Activated CD4-positive, alpha-beta memory T cell treated with anti-CD3 and anti-CD28 coated beads, Interleukin-2, amount 10 ng/mL, durations not matched to agents 7 days and 5 days (primary cell): ENCODE measurements at regions not wholly inside any gene's neighbourhood (a gene's known extent, or its start where the extent isn't known, plus 50 kb on each side); places are given as distances from the start of the nearest gene placed in this dataset.
"Not testable (repeated sequence)": the region's sequence is repeated elsewhere in the genome, so short reads cannot be mapped to it uniquely, and the experiment has no call there.

Source experiments
- CTCF ChIA-PET: fragments of 350-600 bp; sonication (Branson Sonifier 250); formaldehyde crosslinking; loops from one replicate; lab custom pipeline; 2021; ENCODE audit warnings: antibody characterized with exemption, inconsistent platforms; lab: Charles Lee
- POLR2A ChIA-PET: fragments of 350-600 bp; sonication (Branson Sonifier 250); formaldehyde crosslinking; loops from one replicate; lab custom pipeline; 2021; ENCODE audit warnings: antibody characterized with exemption; lab: Charles Lee
- DNase-seq: peaks from one replicate; pipeline ENCODE4 v3.0.0-alpha.2; 2020
- H3K27ac Mint-ChIP-seq: one replicate; pipeline ENCODE4 v1.8.0; 2021; ENCODE audit warnings: mild to moderate bottlenecking, mixed read lengths
- H3K27me3 Mint-ChIP-seq: one replicate; pipeline ENCODE4 v1.8.0; 2021; ENCODE audit warnings: mixed read lengths
- H3K36me3 Mint-ChIP-seq: one replicate; pipeline ENCODE4 v1.8.0; 2021; ENCODE audit warnings: low read depth, mixed read lengths
- H3K4me1 Mint-ChIP-seq: one replicate; pipeline ENCODE4 v1.8.0; 2021; ENCODE audit warnings: mixed read lengths
- H3K4me3 Mint-ChIP-seq: one replicate; pipeline ENCODE4 v1.8.0; 2021; ENCODE audit warnings: mild to moderate bottlenecking, mixed read lengths
- H3K9me3 Mint-ChIP-seq: one replicate; pipeline ENCODE4 v1.8.0; 2021; ENCODE audit warnings: mixed read lengths

DNA sequence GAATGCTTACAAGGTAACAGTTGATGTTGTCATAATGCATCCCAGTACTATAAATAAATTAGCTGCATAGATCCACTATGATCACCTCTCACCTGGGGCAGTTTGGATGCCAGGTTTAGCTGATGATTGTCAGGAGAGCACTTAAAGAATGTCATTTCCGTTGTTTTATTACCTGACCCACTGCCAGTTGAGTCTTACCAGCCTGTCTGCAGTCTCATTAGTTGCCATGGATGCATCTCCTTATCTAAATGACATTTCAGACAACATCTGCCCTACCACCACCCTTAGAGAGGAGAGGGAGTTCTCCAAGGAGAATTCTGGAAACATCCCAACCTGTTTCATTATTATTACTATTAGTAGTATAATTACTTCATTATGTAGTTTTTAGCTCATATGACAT lies 339.1 kb upstream of the API5 start:
- H3K4me1 Mint-ChIP-seq = no peaks in the 10 kb centered on the region
- no peak for DNase-seq
- ChIA-PET POLR2A (no interaction called here), CTCF (no interaction called here)
- H3K27ac Mint-ChIP-seq = no peak overlapping the region
- H3K9me3 Mint-ChIP-seq = peaks cover 3% of the 10 kb centered on the region
- no peak overlapping the region for H3K4me3 Mint-ChIP-seq
- H3K36me3 Mint-ChIP-seq = no peaks in the 10 kb centered on the region
- H3K27me3 Mint-ChIP-seq = no peaks in the 10 kb centered on the region

DNA sequence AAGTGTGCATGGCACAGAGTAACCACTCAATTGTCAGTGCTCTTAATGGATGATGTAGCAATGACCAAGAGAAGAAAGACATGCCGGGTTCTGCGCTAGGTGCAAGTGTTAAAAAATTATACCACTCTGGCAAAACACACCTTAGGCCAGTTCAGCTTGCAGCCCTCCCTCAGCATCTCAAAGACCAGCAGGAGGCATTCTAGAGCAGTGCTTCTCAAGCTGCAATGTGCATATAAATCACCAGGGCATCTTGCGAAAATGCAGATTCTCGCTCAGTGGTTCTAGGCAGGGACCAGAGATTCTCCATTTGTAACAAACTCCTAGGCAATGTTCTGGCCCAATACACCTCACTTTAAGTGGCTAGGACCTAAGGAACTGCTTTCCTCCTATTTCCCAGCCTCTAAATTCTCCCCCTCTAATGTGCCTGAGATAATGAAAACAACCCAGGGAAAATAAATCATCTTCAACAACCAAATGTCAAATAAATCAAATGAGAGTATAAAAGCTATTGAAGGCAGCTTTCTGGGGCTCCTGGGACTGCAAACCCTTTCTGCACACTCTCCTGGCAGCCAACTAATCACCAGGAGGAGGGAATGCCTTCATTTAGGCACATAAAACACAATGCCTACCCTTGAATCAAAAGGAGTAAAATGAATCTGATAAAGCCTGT lies 337.2 kb upstream of the API5 start:
- CTCF ChIA-PET = no interaction called here
- no peak overlapping the region for H3K27ac Mint-ChIP-seq
- no peaks in the 10 kb centered on the region for H3K4me1 Mint-ChIP-seq
- no peak for DNase-seq
- H3K27me3 Mint-ChIP-seq = no peaks in the 10 kb centered on the region
- peaks cover 3% of the 10 kb centered on the region for H3K9me3 Mint-ChIP-seq
- H3K36me3 Mint-ChIP-seq = no peaks in the 10 kb centered on the region
- POLR2A ChIA-PET = no interaction called here
- H3K4me3 Mint-ChIP-seq = no peak overlapping the region

DNA sequence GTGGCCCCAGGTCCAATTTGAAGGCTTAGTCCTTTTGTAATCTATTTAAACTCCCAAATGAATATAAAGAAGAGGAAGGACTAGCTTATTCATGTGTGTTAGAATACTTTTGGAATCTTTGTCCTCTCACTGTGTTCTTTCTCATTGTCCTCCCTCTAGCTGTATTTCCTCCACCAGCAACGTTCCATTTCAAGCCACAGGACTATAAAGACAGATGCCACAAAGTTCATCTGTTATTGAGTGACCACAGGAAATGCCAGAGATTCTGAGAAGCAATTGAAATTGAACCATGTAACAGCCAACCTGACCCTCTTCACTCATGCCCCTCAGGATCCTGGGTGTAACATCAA lies 336.6 kb upstream of the API5 start:
- H3K36me3 Mint-ChIP-seq = no peaks in the 10 kb centered on the region
- CTCF ChIA-PET = no interaction called here
- DNase-seq = no peak

DNA sequence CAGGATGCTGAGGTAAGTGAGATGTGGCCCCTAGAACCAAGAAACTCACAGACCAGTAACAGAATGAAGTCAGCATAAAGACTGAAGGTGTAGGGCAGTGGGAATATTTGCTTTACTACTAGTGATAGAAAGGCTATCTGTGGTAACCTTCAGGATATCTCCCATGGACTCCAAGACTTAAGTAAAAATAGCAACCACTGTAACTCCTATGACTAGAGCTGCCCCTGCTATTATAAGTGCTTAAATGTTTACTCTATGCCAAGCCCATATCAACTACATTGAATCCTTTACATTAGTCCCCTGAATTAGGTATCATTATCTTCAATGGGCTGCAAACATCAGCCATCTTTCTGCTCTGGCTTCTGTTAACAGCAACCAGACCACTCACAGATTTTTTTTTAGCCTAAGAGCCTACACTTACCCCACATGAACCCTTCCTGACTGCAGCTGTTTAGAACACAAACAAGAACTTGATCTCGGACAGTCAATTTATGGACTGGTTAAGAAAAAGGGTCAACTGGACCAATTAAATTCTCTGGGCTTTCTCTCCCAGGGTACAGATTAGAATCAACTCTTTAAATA lies 335.1 kb upstream of the API5 start:
- Mint-ChIP-seq H3K27me3 (no peaks in the 10 kb centered on the region), H3K4me1 (no peaks in the 10 kb centered on the region), H3K27ac (no peak overlapping the region), H3K9me3 (peaks cover 3% of the 10 kb centered on the region), H3K36me3 (no peaks in the 10 kb centered on the region), H3K4me3 (no peak overlapping the region)
- ChIA-PET POLR2A (no interaction called here), CTCF (no interaction called here)
- DNase-seq = no peak

More for the DNA sequence above, 336.6 kb upstream of the API5 start:
- H3K27me3 Mint-ChIP-seq = no peaks in the 10 kb centered on the region
- POLR2A ChIA-PET = no interaction called here
- H3K4me1 Mint-ChIP-seq = no peaks in the 10 kb centered on the region
- no peak overlapping the region for H3K4me3 Mint-ChIP-seq
- no peak overlapping the region for H3K27ac Mint-ChIP-seq
- H3K9me3 Mint-ChIP-seq = peaks cover 3% of the 10 kb centered on the region

DNA sequence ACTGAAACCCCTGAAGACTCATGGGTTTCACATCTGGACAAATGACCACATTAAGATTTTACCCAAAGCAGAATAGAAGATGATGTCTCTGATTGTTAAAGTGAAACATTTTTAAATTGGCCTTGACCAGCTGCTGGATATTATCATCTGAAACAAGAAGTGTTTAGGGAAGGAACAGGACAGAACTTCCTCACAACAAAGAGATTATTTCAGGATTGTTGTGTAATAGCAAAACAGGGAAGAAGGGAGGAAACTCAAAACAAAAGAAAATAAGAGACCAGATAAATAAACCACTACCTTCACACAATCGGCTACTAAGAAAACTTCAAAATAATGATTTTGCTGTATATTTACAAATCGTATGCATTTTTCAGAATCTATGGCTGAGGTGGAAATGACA lies 319.2 kb upstream of the API5 start:
- Mint-ChIP-seq H3K36me3 (no peaks in the 10 kb centered on the region), H3K27ac (no peak overlapping the region)
- CTCF ChIA-PET = no interaction called here

DNA sequence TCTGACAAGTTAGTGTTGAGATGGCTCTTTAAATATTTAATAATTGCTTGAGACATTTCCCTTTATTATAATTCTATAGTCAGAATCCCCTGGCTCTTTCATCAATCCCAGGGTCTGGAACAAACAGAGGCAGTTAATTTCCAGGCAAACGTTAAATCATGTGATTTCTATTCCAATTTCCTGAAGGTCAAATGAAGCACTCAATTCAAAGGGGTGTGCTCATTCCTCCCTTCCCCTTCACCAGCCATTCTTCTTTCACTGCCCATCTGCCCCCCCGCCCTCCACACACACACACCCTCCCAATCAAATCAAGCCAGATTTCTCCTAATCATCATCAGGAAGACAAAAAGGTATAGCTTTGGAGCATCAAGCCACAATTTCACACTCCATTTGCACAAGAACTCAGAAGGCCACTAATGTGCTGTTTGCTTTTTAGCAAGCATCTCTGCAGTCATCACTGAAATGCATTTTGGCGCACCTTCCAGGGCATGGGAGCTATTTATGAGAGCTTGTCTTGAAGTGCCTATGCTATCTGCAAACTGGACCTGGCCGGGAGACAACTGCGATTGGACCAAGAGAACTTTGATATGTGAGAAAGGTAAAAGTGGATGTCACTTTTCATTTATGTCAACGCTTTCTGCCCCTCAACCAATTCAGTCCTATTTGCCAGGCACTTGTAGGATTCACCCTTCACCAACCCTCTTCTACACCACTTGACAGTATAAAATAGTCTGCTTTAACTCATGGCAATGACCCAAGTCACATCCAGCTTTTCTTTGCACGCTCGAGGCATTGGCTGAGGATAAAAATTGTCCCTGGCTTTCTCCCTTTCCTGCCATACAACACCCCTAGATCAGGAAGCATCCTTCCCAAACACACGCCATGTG lies 315.1 kb upstream of the API5 start:
- H3K4me1 Mint-ChIP-seq = no peaks in the 10 kb centered on the region
- H3K27ac Mint-ChIP-seq = no peak overlapping the region
- no peak overlapping the region for H3K4me3 Mint-ChIP-seq
- peaks cover 4% of the 10 kb centered on the region for H3K9me3 Mint-ChIP-seq
- no peaks in the 10 kb centered on the region for H3K27me3 Mint-ChIP-seq
- ChIA-PET CTCF (no interaction called here), POLR2A (no interaction called here)
- no peaks in the 10 kb centered on the region for H3K36me3 Mint-ChIP-seq
- no peak for DNase-seq

More for the DNA sequence above, 319.2 kb upstream of the API5 start:
- Mint-ChIP-seq H3K9me3 (peaks cover 3% of the 10 kb centered on the region), H3K4me3 (no peak overlapping the region), H3K27me3 (no peaks in the 10 kb centered on the region), H3K4me1 (no peaks in the 10 kb centered on the region)
- no peak for DNase-seq
- POLR2A ChIA-PET = no interaction called here

DNA sequence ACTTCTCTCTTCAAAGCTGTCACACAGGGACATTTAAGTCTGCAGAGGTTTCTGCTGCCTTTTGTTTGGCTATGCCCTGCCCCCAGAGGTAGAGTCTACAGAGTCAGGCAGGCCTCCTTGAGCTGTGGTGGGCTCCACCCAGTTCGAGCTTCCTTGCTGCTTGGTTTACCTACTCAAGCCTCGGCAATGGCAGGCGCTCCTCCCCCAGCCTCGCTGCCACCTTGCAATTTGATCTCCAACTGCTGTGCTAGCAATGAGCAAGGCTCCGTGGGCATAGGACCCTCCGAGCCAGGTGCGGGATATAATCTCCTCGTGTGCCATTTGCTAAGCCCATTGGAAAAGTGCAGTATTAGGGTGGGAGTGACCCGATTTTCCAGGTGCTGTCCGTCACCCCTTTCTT lies 306.9 kb upstream of the API5 start:
- H3K27ac Mint-ChIP-seq, H3K4me1 Mint-ChIP-seq, H3K4me3 Mint-ChIP-seq, DNase-seq, POLR2A ChIA-PET, CTCF ChIA-PET, H3K9me3 Mint-ChIP-seq, H3K27me3 Mint-ChIP-seq, H3K36me3 Mint-ChIP-seq: not testable (repeated sequence)

DNA sequence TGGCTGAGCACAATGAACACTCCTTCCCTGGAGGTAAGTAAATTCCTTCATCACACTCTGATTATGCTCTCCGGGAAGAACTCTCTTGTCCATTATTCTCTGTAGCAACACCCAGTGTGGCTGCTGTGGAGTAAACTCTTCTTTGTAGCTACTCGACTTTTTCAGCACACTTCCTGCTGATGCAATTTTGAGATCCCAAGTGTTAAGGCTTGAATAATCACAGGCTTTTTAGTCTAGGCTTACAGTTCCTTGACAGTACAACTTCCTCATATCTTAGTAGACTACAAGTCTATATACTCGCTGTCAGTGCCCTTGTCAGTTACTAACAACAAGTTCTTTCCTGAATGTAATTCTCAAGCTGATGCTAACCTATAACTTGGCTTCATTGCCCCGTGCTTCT lies 301.8 kb upstream of the API5 start:
- Mint-ChIP-seq H3K27me3 (no peaks in the 10 kb centered on the region), H3K4me1 (no peaks in the 10 kb centered on the region), H3K4me3 (no peak overlapping the region), H3K9me3 (no peaks in the 10 kb centered on the region), H3K27ac (no peak overlapping the region), H3K36me3 (no peaks in the 10 kb centered on the region)
- DNase-seq = no peak
- ChIA-PET POLR2A (no interaction called here), CTCF (no interaction called here)

DNA sequence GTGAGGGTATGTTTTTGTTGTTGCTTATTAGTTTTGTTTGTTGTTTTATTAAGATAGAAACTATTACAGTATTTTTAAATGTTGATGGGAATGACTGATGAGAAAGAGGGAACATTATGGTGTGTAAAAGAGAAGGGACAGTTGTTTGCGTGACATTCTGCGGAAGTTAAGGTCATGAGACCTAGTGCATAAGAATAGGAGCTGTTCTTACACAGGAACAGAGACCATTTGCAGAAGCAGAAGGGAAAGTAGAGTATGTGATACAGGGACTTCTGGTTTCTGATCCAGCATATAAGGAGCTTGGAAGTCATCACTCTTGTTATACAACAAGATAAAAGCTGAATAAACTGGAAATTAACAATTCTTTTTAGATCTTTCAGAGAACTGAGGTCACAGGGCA lies 299.2 kb upstream of the API5 start:
- ChIA-PET CTCF (no interaction called here), POLR2A (no interaction called here)
- Mint-ChIP-seq H3K9me3 (no peaks in the 10 kb centered on the region), H3K36me3 (no peaks in the 10 kb centered on the region), H3K27ac (no peak overlapping the region), H3K4me1 (no peaks in the 10 kb centered on the region), H3K4me3 (no peak overlapping the region), H3K27me3 (no peaks in the 10 kb centered on the region)
- DNase-seq = no peak

DNA sequence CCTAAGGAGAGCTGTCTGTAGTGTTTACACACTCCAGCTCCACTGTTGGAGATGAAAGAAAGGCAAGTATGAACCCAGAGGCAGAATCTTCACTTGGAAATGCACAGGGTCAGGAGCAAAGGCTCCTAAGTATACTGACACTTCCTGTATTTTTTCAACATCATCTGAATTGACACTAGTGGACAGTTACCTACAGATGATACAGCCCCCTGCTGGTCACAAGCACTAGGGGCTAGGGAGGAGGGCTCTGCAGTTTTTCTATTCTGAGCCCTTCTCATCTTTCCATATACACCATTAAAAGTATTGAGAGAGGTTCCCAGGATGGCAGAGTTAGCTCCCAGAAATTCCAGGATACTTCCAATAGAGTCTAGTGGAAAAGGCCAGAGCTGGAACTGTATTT lies 290.3 kb upstream of the API5 start:
- no peaks in the 10 kb centered on the region for H3K27me3 Mint-ChIP-seq
- H3K4me3 Mint-ChIP-seq = no peak overlapping the region
- no peaks in the 10 kb centered on the region for H3K4me1 Mint-ChIP-seq
- CTCF ChIA-PET = no interaction called here
- POLR2A ChIA-PET = no interaction called here
- DNase-seq = no peak
- H3K27ac Mint-ChIP-seq = no peak overlapping the region
- no peaks in the 10 kb centered on the region for H3K36me3 Mint-ChIP-seq
- H3K9me3 Mint-ChIP-seq = no peaks in the 10 kb centered on the region

DNA sequence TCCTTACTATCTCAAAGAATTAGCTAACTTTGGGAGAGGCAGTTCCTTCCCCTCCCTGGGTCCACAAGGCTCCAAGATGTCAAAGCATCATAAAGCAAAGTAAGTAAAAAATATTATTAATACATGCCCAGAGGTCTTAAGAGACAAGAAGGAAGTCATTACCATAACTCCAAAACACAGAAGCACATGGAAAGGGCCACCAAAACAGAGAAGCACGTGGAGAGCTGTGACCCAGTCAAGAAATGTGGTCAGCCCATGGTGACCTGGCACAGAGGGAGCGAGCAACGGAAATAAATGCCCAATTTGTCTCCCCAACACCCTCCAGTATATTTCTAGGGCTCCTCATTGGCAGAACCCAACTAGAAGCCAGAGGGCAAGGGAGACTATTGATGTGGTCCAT lies 277.5 kb upstream of the API5 start:
- Mint-ChIP-seq H3K4me3 (no peak overlapping the region), H3K27me3 (no peaks in the 10 kb centered on the region), H3K27ac (no peak overlapping the region), H3K9me3 (no peaks in the 10 kb centered on the region), H3K4me1 (no peaks in the 10 kb centered on the region), H3K36me3 (no peaks in the 10 kb centered on the region)
- DNase-seq = no peak
- POLR2A ChIA-PET = no interaction called here
- CTCF ChIA-PET = no interaction called here

DNA sequence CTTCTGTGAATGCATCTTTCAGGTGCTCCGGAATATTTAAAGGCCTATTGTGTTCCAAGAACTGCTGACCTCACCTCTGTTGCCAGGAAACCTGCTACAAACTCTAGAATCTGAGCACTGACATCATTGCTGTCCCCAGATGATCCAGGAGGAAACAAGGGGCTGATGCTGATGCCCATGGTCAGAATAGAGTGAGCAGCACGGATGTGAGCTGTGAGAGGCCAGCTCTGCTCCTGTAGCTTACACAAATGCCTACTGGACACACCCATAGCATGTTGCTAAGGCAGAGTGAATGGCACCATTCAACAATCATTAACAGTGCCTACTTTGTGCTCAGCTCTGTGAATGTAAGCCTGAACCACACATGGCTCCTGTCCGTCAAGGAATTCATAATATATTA lies 276.7 kb upstream of the API5 start:
- no peak overlapping the region for H3K4me3 Mint-ChIP-seq
- no peak overlapping the region for H3K27ac Mint-ChIP-seq
- DNase-seq = no peak
- H3K4me1 Mint-ChIP-seq = no peaks in the 10 kb centered on the region
- H3K9me3 Mint-ChIP-seq = no peaks in the 10 kb centered on the region
- no peaks in the 10 kb centered on the region for H3K36me3 Mint-ChIP-seq
- H3K27me3 Mint-ChIP-seq = no peaks in the 10 kb centered on the region
- CTCF ChIA-PET = no interaction called here
- POLR2A ChIA-PET = no interaction called here

DNA sequence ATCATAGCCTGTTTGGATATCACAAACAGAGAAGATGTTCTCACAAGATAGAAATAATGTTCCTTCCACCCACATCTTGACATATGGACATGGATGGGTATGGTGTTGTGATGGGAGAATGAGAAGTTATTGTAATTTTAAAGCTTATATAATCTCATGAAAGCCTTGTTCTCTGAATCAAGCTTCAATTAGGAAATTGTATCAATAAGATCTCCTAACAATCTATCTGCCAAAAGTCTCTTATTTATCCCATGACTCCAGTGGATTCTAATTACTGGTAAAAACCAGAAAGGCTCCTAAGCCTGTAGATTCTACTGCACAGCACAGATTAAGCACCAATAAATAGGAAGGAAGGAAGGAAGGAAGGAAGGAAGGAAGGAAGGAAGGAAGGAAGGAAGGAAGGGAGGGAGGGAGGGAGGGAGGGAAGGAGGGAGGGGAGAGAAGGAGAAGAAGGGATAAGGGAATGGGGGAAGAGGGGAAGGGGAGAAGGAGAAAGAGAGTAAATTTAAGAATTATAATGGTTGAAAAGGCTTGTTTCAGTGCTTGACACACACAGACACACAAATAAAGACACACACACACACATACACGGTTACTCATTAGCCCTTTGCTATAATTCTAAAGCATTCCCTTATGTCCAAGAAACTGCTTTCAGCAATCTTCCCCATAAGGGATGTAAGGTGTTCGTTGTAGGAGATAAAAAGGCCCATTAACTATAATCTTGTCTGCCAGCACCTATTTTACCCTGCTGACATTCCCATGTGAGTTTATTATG lies 258.0 kb upstream of the API5 start:
- Mint-ChIP-seq H3K9me3 (no peaks in the 10 kb centered on the region), H3K27ac (no peak overlapping the region), H3K36me3 (no peaks in the 10 kb centered on the region), H3K4me3 (no peak overlapping the region), H3K4me1 (no peaks in the 10 kb centered on the region), H3K27me3 (no peaks in the 10 kb centered on the region)
- ChIA-PET POLR2A (no interaction called here), CTCF (no interaction called here)
- no peak for DNase-seq
